Hindlimb muscle (tissue), 1 donor: ENCODE measurements at regions not wholly inside any gene's neighbourhood (a gene's known extent, or its start where the extent isn't known, plus 50 kb on each side); places are given as distances from the start of the nearest gene placed in this dataset.

Experiments used
- DNase-seq: peaks from one replicate; pipeline ENCODE4 v3.0.0-alpha.2; 2013

DNA sequence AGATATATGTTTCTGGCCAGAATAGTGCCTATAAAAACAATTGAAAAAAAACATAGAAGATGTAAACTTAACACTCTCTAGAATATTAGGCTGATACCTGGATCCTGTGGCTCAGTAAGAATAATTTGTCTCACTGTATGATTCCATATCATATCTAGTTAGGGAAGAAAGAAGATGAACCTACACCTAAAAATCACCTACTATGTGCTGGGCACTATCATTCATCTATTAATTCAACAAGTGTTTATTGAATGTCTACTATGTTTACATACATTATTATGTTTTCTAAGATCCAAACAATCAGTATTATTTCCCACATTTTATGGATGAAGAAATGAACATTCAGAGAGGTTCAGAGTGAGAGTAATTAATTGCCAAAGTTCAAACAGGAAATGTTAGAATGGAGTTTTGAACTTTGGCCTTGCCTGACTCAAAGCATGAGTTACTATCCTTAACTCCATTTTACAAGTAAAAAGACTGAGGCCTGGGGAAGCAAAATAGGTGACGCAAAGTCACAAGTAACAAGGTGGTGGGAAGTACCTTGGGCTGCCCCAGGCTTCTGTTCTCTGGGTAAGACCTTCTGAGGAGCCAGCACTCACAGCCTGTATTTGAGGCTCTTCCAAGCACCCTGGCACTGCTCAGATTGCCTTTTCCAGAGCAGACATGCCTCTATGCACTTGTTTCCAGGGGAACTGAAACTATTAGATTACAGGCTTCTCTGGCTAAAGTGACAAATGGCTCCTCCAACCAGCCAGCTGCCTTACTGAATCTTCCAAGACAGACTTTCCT, 111.1 kb upstream of the ACSL4 start:
- no peak for DNase-seq

DNA sequence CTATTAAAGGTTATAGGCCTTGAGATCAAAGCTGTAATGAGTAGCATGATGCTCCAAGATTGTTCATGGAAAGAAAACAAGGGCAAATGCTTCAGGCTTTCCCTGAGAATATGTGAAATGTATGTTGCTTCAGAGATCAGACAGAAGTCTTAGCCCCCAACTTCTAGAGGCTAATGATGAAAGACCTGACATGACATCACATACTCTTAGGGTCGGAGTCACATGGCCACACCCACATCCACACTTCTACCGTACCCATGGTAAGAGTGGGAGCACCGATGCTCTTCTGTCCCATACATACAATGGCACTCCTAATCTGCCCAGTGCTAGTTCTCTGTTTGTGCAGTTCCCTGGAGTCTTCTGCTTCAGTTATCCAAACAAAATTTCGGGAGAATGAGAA, 111.9 kb upstream of the ACSL4 start:
- DNase-seq = no peak

DNA sequence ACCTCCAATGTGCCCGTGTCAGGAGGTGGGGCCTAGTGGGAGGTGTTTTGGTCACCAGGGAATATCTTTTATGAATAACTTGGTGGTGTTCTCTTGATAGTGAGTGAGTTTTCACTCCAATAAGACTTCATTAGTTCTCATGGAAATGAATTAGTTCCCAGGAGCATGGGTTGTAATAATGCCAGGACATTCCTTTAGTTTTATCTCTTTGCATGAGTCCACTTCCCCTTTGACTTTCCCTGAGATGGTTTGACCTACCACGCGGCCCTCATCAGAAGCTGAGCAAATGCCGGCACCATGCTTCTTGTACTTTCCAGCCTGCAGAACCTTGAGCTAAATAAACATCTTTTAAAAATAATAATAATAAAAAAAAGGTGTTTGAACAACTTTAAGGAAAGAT, 112.9 kb upstream of the ACSL4 start:
- DNase-seq = no peak

DNA sequence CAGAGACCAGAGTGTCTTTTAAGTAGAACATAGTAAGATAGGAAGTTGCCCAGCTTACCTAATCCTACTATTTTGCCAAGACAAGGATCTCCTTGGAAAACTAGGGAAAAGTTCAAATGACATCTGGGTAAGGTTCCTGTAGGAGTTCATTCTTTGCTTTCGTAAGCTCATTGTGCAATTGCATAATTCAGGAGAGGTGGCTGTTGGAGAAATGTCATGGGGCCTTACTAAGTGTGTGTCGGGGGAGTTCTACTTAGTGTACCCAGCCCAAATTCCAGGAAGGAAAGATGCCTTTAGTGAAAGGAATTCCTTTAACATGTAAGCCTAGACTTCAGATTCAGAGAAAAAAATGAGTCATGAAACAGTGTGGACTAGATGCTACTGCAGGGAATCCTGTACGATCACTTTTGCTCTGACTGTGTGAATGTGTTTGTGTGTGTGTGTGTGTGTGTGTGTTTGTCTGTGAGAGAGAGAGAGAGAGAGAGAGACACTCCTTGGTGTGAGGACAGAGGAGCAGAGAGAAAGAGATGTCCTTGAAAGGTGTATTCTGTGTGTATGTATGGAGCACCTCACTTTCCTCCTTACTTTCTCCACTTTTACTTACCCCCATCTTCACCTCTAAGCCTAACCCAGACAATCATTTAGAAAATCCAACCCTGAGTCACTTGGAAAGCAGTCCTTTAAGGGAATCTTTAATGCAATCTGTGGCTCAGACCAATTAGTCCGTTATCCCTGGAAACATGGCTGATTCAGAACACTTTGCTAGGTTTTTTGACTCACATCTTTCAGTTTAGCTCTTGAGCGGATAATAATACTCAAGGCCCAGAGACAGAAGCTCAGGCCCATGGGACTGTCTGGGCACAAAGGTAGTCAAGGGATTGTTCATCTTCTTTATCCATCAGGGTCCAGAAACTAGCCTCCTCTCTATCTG, 114.5 kb upstream of the ACSL4 start:
- DNase-seq = no peak

DNA sequence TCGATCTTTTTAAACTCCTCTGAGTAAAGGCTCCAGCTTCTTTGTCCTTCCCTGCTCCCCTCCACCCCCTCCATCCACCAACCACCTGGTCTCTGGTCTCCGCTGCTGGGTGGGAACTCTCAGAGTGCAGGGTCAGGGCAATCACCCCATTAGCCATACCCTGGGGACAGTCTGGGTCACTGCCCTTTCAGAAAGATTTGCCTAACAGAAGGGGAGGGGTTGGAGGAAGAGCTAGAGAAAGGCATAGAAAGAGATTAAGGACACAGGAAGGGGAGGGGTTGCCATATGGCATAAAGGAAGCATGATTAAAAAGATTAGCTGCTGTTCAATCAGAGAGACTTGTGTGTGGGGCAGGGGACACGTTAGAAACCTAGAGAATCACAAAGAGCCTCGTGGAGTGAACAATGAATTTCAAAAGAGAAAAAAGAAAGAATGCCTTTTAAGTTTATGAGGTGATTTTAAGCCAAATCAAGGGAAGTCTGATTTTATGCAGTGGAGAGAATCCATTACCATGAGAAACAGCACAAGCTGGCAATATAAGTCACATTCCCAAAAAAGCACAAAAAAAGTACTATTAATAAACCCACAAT, 115.5 kb upstream of the ACSL4 start:
- no peak for DNase-seq

DNA sequence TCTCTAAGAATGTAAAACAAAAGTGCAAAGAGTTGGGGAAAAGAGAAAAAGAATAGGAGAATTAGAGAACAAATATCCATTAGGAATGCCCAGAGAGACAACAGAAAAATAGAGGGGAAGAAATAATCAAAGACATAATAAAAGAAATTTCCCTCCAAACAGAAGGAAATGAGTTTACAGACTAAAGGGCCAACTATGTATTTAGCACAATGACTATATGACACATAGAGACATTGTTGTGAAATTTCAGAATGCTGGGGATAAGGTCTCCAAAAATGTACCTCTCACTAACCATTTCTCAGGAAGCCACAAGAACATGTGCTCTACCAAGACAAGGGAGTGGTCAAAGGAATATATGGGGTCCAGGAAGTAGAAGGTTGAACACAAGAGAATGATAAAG, 121.0 kb upstream of the ACSL4 start:
- no peak for DNase-seq

DNA sequence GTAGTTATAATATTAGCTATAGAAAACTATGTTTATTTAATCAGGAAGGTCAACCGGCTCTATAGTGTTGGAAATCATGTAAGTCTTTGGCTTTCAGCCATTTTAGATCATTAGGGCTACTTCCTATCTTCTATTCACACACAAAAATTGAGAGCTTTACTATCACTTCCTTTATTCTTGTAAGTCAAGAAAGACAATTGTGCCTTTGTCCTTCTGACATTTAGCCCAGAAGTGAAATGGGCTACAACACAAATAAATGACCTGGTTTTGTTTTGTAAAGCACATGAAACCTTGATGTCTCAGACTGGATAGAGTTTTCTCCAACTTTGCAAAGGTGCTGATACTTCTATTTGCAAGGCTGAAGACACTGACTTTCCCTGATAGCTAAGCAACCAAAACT, 122.4 kb upstream of the ACSL4 start:
- DNase-seq = no peak

DNA sequence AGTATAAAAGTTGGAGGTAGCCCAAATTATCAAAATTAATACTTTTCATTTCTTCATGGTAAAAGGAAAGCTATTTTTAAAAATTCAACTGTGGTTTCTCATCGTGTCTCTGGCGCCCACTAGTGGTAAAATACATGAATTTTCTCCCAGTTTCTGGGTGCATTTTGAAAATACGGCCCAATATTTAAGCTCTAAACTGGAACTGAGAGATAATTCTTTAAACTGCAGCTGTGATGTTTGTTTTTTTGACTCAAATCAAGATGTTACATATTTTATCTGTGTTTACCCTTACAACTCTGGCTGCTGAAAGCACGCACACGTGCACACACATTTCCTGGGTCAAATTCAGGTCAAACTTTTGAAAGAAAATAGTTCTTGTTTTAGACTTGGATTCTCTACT, 123.9 kb upstream of the ACSL4 start:
- peak; percentile 20 for DNase-seq

DNA sequence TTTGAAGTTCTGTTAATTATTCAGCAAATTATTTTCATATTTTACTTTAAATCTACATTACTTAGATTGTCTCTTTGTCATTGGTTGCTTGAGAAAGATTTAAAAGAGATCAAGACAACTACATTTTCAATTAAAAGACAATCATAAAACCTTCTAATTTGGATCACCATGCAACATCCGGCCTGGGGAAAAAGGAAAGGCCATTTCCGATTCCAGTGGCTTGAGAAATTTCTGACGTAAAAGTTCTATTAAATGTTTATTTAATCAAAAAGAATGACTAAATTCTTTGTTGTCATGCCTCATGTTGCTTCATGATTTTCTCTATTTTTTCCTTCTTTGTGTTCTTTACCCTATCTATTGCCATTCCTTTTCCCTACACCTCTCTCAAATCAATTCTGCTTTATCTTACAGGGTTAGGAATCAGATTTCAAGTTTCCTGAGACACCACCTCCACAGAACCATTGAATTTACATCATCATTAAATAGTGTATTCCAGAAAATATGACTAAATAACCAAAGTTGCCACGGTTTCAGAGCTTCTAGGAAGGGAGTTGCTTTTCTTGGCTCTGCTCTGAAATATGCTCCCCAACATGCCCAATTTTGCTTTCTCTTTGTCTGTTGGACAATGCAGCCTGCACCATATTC, 124.6 kb upstream of the ACSL4 start:
- no peak for DNase-seq

DNA sequence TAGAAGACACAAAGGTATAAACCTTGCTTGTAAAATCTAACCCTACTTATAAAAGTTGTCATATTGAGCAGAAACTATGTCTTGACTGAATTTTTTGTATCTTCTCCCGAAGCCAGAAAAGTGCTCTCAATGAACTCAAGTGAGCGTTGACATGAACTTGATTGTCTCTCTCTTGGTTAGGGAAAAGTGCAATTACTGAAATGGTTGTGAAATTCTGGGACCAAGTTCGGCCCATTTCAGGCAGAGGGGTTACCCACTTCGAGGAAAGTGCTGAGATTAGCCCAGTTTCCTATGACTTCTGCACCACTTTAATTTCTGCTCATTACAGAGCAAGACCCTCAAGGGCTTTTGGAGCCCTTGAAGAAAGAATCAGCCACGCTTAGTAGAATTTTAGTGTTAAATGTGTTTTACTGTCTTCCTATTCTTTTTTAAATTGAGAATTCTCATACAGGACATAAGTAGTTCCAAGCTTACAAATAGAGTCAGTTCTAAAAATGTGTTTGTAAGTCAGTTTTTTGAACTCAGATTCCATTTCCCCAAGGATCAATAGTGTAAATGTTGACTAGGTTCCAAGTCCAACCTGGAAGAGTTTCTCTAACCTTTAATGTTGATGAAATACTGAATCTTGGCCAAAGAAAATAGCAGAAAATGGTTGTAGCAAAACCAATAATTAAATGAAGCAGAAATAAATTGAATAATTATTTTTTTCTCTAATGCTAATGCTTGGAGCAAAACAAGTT, 125.7 kb upstream of the ACSL4 start:
- no peak for DNase-seq

DNA sequence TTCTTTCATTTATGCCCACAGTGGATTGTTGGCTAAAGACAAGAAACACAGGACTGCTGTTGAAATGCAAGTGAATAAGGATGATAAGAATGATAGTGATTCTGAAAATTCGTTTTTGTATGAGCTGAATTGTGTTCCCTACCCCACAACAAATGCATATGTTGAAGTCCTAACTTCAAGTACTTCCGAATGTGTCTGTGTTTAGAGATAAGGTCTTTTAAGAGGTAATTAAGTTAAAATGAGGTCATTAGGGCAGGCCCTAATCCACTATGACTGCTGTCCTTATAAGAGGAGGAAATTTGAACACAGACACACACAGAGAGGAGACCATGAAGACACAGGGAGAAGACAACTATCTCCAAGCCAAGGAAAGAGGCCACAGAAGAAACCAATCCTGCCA, 126.6 kb upstream of the ACSL4 start:
- no peak for DNase-seq

DNA sequence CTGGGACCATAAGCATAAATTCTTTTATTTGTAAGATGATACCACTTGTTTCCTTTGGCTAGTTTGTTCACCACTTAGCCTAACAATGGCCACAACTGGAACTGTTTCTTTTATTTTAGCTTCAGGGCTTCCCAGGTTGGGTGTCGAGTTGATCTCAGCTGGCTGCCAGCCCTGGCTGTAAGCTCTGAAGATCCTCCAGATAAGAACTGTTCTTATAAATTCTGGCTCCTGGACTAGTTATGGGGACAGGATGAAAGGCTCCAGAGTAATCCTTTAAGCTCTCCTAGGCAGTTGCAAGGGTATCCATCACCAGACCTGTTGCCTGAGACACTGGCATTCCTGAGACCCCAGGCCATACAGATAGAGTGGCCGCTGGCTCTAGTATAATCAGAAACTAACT, 129.4 kb upstream of the ACSL4 start:
- DNase-seq = no peak

DNA sequence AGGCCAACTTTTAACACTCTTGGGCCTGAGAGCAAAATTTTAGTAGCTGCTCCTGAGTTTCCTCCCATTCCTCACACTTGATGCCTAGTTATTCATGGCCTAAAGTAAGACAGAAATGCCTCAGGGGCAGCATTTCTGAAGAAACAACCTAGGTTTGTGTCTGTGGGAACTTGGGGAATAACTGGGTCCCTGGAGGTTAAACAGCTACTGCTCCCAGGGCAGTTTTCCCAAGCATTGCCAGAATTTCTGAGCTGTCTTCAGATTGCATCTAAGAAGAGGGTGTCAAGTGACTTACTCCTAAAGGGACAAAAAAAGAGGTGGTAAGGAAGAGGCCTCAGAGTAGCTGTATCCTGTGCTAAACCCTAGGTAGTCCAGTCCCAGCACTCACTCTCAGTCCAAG, 130.8 kb upstream of the ACSL4 start:
- no peak for DNase-seq

DNA sequence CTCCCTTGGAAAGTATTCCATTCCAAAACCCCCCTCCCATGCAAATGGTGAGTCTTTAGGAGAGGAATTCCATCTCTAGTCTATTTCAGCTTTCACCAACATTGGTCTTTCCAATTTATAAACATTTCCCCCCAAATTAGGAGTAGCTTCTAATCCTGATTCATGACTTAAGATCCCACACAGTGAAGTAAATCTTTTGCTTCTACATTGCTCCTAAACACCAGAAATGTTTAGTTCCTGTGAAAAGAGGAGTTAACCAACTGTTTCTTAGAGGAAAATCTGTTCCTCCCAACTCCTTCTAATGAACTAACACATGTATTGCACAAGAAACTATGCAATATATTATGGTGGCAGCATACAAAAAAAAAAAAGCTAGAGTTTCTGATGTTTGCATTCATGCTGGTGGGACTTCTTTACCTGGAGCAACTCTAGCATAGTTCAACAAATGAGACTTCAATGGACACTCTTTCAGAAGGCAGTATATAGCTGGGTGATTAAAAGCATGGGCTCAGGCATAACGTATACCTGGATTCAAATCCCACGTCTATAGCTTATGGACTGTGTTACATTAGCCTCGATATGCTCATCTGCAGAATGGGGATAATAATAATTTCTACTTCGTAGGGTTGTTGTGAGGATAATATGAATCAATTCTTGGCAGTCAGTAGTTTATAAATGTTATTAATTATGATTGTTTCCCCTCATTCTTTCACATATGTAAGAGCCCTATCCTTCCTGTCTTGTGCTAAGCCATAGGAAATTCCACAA, 131.6 kb upstream of the TMEM164 start:
- DNase-seq = no peak

DNA sequence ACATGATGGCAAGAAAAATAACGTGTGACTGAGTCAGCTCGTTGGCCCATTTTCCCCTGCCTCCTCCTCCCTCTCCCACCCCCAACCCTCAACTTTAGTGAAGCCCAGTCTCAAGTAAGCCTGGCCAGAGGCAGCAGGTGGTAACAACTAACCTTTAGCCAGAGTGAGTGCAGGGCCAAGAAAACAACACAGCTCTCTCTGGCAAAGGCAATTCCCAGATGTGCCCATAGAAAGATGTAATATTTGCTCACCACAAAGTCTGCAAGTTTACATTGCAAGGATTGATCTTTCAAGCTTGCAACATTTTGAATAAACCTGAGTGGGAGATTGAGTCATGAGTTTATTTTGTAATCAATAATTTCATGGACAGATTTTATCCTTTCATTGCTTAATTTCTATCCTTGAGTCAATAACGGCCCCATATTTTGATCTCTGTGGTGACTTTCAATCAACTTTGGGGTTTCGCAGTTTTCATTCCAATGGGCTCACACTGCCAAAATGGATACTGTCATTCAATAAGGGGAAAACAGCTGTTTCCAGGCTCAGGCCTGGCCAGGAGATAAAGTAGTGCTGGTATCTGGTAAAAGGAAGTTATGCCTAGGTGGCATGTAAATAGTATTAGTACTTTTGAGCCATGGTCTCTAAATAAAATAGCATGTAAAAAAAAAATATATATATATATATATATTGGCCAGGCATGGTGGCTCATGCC, 130.7 kb upstream of the TMEM164 start:
- DNase-seq = no peak

DNA sequence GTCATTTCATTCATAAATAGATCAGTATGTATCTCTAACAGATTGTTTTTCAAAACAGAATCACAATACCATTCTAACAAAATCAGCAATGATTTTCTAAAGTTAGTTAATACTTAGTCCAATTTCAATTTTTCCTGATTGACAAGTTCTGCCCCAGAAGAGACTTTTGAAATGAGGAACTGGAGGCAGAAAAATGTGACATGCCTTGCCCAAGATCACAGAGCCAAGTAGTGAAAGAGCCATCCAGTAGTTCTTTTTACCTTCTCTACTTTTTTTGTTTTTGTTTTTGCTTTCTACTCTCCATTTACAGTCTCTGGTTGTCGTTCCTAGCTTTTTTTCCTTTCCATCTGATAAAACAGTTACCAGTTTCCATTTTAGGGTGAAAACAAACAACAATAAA, 129.3 kb upstream of the TMEM164 start:
- DNase-seq = no peak

DNA sequence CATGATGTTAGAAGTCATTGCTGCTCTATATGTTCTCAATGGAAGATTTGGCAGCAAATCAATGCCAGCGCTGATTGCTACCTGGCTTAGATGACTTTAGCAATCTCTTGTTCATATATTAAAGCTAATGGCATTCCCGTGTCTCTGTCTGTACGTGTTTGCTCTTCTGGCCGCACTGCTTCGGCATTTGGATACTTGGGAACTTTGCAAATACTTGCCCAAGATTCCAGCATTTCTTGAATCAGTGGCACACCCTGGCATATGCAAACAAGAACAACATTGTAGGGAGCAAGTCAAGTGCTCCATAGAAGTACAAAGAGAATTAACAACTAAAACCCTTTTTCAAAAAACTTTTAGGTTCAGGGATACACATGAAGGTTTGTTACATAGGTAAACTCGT, 128.9 kb upstream of the TMEM164 start:
- DNase-seq = no peak

DNA sequence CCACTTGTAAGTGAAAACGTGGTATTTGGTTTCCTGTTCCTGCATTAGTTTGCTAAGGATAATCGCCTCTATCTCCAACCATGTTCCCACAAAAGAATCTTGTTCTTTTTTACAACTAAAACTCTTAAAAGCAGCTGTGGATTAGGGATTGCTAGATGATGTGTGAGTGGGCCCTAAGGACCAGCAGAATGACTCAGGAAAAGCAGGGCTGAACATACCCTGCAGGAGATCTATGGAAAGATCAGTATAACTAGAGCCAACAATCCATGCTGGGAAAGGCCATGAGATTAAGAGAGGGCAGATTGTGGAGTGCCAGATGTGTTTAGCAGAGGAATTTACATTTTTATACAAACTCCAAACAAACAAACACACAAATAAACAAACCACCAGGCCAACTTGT, 128.4 kb upstream of the TMEM164 start:
- no peak for DNase-seq

DNA sequence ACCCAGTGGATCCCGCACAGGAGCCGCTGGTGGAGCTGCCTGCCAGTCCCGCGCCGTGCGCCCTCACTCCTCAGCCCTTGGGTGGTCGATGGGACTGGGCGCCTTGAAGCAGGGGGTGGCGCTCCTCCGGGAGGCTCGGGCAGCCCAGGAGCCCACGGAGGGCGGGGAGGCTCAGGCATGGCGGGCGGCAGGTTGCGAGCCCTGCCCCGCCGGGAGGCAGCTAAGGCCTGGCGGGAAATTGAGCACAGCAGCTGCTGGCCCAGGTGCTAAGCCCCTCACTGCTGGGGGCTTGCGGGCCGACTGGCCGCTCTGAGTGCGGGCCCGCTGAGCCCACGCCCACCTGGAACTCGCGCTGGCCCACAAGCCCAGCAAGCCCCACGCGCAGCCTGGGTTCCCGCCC, 127.1 kb upstream of the TMEM164 start:
- no peak for DNase-seq

DNA sequence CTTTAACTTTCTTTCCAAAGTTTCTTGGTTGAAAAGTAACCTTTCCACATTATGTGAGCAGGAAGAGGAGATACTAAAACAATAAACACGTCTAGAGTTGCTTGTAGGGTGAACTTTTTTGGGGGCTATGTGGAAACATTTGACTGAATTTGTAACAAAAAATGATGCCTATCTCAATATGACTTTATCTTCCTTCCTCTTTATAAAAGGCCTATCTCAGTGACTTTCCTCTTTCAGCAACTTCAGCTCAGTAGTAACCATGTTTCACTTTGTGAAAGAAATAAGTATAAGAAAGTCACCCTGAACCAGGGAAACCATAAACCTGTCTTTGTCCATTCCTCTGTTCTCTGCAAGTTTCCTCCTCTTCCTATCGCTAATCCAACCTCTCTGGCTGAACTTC, 124.7 kb upstream of the TMEM164 start:
- DNase-seq = no peak

DNA sequence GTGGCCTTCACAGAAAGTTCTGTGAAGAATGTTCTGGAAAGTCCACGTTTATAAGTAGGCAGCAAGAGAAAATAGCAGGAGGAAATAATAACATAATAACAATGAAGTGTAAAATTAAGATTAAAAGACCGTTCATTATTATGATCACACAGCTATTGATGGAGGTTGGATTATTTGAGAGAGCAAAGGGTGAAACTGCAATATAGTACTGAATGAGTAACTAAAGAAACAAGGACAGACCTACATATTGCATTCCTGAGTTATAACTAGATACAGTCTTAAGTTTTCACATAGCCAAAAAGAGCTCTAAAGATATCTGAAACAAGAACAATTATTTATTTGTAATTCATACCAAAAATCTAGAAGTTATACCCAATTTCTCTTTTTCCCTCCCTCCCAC, 122.9 kb upstream of the TMEM164 start:
- DNase-seq = no peak
